Upper lobe of right lung (tissue), 1 donor: ENCODE measurements at regions not wholly inside any gene's neighbourhood (a gene's known extent, or its start where the extent isn't known, plus 50 kb on each side); places are given as distances from the start of the nearest gene placed in this dataset.
A peak's percentile ranks its signal among the peaks of the same experiment; 100 is the strongest.

Experiments used
- ATAC-seq: fragments of 200-7000 bp; cut with Tn5 transposase; one replicate; pipeline ENCODE4 v1.9.1; 2020; ENCODE audit warnings: mild to moderate bottlenecking, moderate library complexity
- DNase-seq: peaks from one replicate; pipeline ENCODE4 v3.0.0-alpha.2; 2020
- H3K27ac ChIP-seq: fragments of 200-600 bp; one replicate; pipeline ENCODE4 v1.8.0; 2022
- H3K27me3 ChIP-seq: fragments of 200-600 bp; one replicate; pipeline ENCODE4 v1.8.0; 2022; ENCODE audit warnings: mild to moderate bottlenecking
- H3K36me3 ChIP-seq: fragments of 200-600 bp; one replicate; pipeline ENCODE4 v1.8.0; 2022
- H3K4me1 ChIP-seq: fragments of 200-600 bp; one replicate; pipeline ENCODE4 v1.8.0; 2022
- H3K4me3 ChIP-seq: fragments of 200-600 bp; one replicate; pipeline ENCODE4 v1.8.0; 2022; ENCODE audit warnings: mild to moderate bottlenecking
- H3K9me3 ChIP-seq: fragments of 200-600 bp; one replicate; pipeline ENCODE4 v1.8.0; 2022
- intact Hi-C: fragments of 100-400 bp; cut with DNase I; formaldehyde crosslinking; loops from one replicate; pipeline ENCODE4 v1.11.0; 2022
- TF ChIP-seq, protein P1 (sequence below): fragments of 200-600 bp; IDR thresholded peaks from one replicate; pipeline ENCODE4 v1.8.0; 2022; ENCODE audit warnings: antibody characterized with exemption
- donor health status: DM: no; HTN: yes; CAD: no; lungs with severe emphysema.

- Histone ChIP-seq H3K9me3 (no peaks in the 10 kb centered on the region), H3K4me1 (no peaks in the 10 kb centered on the region), H3K36me3 (no peaks in the 10 kb centered on the region), H3K27ac (no peak overlapping the region), H3K4me3 (no peak overlapping the region), H3K27me3 (no peaks in the 10 kb centered on the region)
- no peak for DNase-seq
- TF ChIP-seq, protein P1, sequence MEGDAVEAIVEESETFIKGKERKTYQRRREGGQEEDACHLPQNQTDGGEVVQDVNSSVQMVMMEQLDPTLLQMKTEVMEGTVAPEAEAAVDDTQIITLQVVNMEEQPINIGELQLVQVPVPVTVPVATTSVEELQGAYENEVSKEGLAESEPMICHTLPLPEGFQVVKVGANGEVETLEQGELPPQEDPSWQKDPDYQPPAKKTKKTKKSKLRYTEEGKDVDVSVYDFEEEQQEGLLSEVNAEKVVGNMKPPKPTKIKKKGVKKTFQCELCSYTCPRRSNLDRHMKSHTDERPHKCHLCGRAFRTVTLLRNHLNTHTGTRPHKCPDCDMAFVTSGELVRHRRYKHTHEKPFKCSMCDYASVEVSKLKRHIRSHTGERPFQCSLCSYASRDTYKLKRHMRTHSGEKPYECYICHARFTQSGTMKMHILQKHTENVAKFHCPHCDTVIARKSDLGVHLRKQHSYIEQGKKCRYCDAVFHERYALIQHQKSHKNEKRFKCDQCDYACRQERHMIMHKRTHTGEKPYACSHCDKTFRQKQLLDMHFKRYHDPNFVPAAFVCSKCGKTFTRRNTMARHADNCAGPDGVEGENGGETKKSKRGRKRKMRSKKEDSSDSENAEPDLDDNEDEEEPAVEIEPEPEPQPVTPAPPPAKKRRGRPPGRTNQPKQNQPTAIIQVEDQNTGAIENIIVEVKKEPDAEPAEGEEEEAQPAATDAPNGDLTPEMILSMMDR = no peak
- no peak for ATAC-seq
- intact Hi-C loops = no loop called here
These were observed 145.1 kb downstream of the NFKBIZ start for GRCh38 chr3:101994386-101994785.

DNA sequence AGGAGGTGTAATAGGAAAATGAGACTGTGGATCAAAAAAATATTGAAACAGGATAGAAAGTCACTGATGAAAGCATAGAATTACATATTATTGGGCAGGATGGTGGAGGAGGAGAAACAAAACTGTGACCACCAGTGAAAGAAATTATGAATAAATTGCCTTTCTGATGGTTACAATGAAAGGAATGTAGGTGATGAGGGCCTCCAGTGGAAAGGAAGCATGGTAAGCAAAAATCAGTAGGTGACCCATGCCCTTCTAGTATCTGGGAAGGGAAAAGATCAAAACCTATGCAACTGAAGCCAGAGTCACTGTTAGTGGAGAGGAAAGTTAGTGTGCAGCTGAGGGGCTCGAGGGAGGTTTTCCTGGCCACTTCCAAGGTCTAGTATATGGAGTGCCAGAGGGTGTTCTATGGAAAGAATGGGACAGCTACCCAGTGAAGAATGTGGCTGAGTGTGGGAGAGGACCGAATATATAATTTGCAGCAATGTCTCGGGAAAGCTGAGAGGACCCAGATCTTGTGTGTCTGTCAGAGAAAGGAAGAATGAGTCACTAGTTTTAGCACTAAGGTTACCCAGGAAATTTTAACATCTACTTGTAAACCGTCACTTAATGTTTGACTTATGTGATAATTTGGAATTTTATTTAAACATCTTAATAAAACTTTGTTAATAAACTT is 146.2 kb downstream of the NFKBIZ start:
- Histone ChIP-seq H3K36me3 (no peaks in the 10 kb centered on the region), H3K9me3 (no peaks in the 10 kb centered on the region), H3K4me1 (no peaks in the 10 kb centered on the region), H3K4me3 (no peak overlapping the region), H3K27me3 (no peaks in the 10 kb centered on the region), H3K27ac (no peak overlapping the region)
- intact Hi-C loops = no loop called here
- TF ChIP-seq, protein P1 = no peak
- ATAC-seq = no peak
- DNase-seq = no peak

DNA sequence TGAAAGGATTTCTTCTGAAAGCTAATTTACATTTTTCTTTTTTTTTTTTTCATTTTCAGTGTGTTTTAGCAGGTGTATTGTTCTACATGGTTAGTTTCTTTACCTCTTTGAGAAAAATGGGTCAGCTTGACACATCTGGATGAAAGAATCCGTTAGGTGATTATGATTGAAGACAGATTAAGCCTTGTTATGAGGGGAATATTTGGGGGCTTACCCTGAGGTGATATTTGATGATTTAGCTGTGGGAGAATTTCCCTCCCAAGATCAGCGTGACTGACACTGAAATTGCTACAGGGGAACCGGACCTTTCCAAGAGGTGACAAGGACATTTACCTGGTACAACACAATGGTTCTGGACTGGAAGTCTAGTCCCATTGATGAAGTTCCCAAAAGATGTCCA is 147.5 kb downstream of the NFKBIZ start:
- Histone ChIP-seq H3K36me3 (no peaks in the 10 kb centered on the region), H3K27ac (no peak overlapping the region), H3K4me1 (no peaks in the 10 kb centered on the region), H3K27me3 (no peaks in the 10 kb centered on the region), H3K9me3 (no peaks in the 10 kb centered on the region), H3K4me3 (no peak overlapping the region)
- TF ChIP-seq, protein P1 = no peak
- DNase-seq (no peak), ATAC-seq (no peak)
- intact Hi-C loops = no loop called here

- no peak for ATAC-seq
- Histone ChIP-seq H3K36me3 (no peaks in the 10 kb centered on the region), H3K4me3 (no peak overlapping the region), H3K4me1 (no peaks in the 10 kb centered on the region), H3K9me3 (no peaks in the 10 kb centered on the region), H3K27ac (no peak overlapping the region), H3K27me3 (no peaks in the 10 kb centered on the region)
- TF ChIP-seq, protein P1 = peak; percentile 7
- no peak for DNase-seq
- intact Hi-C loops = no loop called here
These were observed 149.1 kb downstream of the NFKBIZ start for GRCh38 chr3:101998256-101998926.

DNA sequence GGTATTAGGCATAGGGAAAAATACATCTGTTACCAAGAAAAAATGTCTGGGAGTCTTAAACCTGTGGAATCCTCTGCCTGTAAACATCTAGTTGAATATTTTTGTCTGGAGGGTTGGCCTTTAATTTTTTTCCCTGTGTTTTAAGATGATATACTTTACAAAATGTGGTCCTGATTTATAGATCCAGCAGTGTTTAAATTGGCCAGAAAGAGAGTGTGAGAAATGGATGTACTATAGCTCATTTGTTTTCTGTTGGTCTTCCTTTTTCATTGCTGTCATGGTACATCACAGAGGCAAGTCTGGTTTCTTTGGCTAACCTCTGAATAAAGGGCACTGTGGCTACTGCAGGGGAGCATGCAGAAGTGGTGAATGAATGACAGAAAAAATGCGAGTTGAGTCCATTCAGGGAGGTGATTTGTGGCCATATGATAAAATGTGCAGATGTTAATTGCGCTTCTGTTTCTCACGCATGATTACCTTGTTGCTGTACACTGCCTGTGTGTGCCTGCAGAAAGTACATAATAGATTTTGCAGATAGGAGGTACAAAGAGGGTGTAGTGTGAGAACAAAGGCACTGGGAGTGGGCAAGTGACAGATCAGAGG is 150.0 kb downstream of the NFKBIZ start:
- no peaks in the 10 kb centered on the region for H3K27me3 ChIP-seq
- intact Hi-C loops = no loop called here
- H3K4me3 ChIP-seq = no peak overlapping the region
- no peak overlapping the region for H3K27ac ChIP-seq
- H3K4me1 ChIP-seq = no peaks in the 10 kb centered on the region
- DNase-seq (no peak), ATAC-seq (no peak)
- TF ChIP-seq, protein P1 = no peak
- H3K36me3 ChIP-seq = no peaks in the 10 kb centered on the region
- no peaks in the 10 kb centered on the region for H3K9me3 ChIP-seq
